AG09309 (cell line): ENCODE measurements at regions not wholly inside any gene's neighbourhood (a gene's known extent, or its start where the extent isn't known, plus 50 kb on each side); places are given as distances from the start of the nearest gene placed in this dataset.
A peak's percentile ranks its signal among the peaks of the same experiment; 100 is the strongest.
"Not testable (repeated sequence)": the region's sequence is repeated elsewhere in the genome, so short reads cannot be mapped to it uniquely, and the experiment has no call there.

Source experiments
- DNase-seq: peaks from one replicate; pipeline ENCODE4 v3.0.0-alpha.2; 2010; ENCODE audit warnings: low read depth
- H3K4me3 ChIP-seq: 2 replicates; pipeline ENCODE4 v1.5.1; 2011; ENCODE audit warnings: mild to moderate bottlenecking, low read depth, low read length, moderate library complexity; ENCODE audit not compliant: control insufficient read depth
- TF ChIP-seq, protein P1 (sequence below): IDR thresholded peaks from 2 replicates; pipeline ENCODE4 v1.5.1; 2011; ENCODE audit warnings: mild to moderate bottlenecking, low read depth, low read length, inconsistent platforms; ENCODE audit not compliant: insufficient read depth, control insufficient read depth; ENCODE audit errors: missing control alignments

DNA sequence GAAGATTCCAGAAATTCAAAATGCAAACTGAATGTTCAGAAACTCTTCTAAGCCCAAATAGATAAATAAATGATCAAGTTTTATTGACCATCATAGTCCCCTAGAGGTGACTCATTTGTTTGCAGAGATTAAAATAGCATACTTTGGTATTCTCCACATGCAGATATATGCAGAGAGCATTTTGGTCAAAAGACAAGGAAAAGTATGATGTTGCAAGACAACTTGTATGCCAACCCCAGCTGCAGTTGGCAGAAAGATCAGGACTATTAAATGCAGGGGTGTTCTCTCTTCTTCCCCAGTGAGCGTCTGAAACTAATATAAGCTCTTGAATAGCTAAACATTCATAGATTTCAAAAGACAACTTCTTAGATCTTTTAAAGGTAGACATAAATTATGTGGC is 404.9 kb downstream of the LTN1 start:
- TF ChIP-seq, protein P1, sequence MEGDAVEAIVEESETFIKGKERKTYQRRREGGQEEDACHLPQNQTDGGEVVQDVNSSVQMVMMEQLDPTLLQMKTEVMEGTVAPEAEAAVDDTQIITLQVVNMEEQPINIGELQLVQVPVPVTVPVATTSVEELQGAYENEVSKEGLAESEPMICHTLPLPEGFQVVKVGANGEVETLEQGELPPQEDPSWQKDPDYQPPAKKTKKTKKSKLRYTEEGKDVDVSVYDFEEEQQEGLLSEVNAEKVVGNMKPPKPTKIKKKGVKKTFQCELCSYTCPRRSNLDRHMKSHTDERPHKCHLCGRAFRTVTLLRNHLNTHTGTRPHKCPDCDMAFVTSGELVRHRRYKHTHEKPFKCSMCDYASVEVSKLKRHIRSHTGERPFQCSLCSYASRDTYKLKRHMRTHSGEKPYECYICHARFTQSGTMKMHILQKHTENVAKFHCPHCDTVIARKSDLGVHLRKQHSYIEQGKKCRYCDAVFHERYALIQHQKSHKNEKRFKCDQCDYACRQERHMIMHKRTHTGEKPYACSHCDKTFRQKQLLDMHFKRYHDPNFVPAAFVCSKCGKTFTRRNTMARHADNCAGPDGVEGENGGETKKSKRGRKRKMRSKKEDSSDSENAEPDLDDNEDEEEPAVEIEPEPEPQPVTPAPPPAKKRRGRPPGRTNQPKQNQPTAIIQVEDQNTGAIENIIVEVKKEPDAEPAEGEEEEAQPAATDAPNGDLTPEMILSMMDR = no peak
- peak; percentile 74 for DNase-seq
- no peak overlapping the region for H3K4me3 ChIP-seq

DNA sequence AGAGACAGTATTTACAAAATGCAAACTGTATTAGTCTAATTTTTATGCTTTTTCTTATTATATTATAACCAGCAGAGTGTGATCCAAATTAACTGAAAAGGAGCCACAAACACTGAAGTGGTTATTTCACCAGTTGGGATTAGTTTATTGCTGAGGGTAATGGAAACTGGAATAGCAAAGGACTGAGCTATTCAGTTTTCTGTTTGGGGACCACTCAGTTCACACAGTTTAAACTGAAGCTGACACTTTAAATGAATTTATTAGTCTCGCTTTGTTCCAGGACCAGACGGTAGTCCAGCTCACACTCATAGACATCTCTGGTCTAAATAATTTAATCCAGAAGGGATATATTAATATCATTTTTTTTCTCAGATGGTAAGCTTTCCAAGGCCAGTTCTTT is 410.7 kb downstream of the LTN1 start:
- TF ChIP-seq, protein P1 = no peak
- DNase-seq = no peak
- H3K4me3 ChIP-seq = no peak overlapping the region

DNA sequence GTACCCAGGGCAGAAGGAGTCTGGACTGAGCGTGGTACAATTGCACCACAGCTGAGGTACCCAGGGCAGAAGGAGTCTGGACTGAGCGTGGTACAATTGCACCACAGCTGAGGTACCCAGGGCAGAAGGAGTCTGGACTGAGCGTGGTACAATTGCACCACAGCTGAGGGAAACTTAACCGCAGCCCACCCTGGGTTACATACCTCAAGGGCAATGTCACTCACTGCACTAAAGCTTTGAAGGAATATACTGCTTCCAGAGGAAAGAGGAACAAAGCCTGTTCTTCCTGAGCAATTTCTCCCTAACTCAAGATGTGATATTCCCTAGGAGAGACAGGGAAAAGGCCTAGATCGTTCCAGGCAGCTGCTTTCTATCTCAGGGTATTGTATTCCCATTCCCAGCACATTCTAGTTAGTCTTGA is 411.4 kb downstream of the LTN1 start:
- H3K4me3 ChIP-seq = not testable (repeated sequence)
- DNase-seq = peak; percentile 57

DNA sequence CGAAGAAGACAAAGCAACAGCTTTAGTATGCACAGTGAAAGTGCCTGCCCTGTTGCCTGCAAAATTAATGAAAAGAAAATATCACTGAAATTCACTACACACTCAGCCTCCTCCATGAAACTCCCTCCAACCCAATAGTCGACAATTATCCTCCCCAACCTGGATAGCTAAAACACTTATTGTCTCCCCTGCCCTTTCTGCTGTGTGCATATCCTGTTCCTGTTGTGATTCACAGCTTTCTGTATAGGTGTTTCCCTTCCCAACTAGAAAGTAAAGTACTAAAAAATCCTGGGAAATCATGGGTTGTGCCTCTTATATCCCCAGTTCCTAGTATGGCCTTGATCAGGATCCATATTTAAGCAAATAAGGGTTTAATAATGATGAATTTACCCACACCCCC is 412.1 kb downstream of the LTN1 start:
- TF ChIP-seq, protein P1 = no peak
- DNase-seq = no peak
- no peak overlapping the region for H3K4me3 ChIP-seq

DNA sequence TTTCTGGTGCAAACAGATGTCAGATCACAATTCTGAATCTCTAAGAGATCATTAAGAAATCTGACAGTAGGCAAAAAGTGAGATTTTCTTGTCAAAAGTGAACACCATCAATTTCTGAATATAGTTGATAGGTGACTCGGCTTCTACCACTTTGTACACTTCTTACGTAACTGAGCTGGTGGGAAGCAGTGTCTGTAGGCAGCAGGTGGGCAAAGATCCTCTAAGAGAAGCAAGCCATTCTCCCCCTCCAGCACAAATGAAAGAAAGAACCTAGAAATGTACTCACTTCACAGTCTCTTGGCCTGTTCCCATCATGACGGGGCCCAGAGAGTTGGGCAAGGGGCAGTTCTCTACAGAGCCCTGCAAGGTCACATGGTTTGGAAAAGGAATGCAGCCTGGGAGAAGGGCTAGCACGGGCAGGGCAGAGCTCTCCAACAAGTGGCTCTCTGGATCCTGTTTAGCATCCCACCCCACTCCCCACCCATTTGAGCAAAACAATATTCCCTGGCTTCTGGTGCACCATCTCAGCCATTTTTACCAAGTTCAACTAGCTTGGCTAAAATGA is 412.6 kb downstream of the LTN1 start:
- no peak overlapping the region for H3K4me3 ChIP-seq
- DNase-seq = no peak
- TF ChIP-seq, protein P1 = no peak

DNA sequence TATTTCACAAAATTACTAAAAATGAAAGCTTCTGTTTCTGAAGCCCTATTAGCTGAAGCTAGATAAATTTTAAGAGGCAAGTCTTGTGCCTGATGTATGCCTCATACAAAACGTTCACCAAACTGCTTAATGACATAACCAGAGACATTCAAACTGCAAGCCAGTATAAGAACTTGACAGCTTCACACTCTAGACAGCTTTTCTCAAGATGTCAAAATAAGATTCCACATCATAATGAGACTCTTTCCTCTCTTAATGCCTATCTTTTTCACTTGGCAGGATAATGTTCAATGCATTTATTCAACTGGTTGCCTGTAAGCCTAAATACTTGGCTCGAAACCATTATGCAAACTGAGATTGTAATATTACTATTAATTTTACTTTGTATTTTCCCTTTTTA is 424.0 kb downstream of the LTN1 start:
- DNase-seq = no peak
- H3K4me3 ChIP-seq = no peak overlapping the region
- TF ChIP-seq, protein P1 = no peak

DNA sequence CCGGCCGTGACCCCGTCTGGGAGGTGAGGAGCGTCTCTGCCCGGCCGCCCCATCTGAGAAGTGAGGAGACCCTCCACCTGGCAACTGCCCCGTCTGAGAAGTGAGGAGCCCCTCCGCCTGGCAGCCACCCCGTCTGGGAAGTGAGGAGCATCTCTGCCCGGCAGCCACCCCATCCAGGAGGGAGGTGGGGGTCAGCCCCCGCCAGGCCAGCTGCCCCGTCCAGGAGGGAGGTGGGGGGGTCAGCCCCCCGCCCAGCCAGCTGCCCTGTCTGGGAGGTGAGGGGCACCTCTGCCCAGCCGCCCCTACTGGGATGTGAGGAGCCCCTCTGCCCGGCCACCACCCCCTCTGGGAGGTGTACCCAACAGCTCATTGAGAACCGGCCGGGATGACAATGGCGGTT is 428.7 kb downstream of the LTN1 start:
- DNase-seq, H3K4me3 ChIP-seq: not testable (repeated sequence)

DNA sequence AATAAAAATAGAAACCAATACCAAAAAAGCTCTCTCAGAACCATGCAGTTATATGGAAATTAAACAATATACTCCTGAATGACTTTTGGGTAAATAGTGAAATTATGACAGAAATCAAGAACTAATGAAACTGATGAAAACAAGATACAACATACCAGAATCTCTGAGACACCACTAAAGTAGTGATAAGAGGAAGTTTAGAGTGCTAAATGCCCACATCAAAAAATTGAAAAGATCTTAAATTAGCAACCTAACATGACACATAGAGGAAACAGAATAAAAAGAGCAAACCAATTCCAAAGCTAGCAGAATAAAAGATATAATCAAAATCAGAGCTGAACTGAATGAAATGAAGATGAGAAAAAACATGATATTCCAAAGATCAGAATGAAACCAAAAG is 430.9 kb downstream of the LTN1 start:
- no peak for DNase-seq
- TF ChIP-seq, protein P1 = no peak
- H3K4me3 ChIP-seq = no peak overlapping the region
